GM12872 (cell line): ENCODE measurements at regions not wholly inside any gene's neighbourhood (a gene's known extent, or its start where the extent isn't known, plus 50 kb on each side); places are given as distances from the start of the nearest gene placed in this dataset.

Source experiments
- TF ChIP-seq, protein P1 (sequence below): IDR thresholded peaks from 3 replicates; pipeline ENCODE4 v1.5.1; 2011; ENCODE audit warnings: low read depth, mild to moderate bottlenecking, low read length, moderate library complexity; ENCODE audit not compliant: insufficient read depth

DNA sequence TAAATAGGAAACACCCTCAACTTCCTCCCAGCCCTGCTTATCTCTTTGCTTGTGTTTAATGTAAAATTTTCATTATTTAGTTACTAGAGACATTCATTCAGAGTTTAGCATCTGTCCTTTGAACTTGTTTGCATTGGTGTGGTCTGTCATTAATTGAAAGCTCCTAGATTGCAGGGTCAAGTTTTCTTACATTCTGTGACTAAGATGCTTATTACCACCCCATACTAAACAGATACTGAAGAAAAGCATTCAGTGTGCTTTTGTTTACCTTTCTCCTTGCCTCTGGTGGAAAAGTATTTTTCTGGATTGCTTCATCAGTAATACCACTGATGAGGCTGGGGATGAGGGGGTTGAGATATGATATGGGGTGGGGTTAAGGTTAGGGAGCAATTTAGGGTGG is 199.0 kb downstream of the SAMD5 start:
- TF ChIP-seq, protein P1, sequence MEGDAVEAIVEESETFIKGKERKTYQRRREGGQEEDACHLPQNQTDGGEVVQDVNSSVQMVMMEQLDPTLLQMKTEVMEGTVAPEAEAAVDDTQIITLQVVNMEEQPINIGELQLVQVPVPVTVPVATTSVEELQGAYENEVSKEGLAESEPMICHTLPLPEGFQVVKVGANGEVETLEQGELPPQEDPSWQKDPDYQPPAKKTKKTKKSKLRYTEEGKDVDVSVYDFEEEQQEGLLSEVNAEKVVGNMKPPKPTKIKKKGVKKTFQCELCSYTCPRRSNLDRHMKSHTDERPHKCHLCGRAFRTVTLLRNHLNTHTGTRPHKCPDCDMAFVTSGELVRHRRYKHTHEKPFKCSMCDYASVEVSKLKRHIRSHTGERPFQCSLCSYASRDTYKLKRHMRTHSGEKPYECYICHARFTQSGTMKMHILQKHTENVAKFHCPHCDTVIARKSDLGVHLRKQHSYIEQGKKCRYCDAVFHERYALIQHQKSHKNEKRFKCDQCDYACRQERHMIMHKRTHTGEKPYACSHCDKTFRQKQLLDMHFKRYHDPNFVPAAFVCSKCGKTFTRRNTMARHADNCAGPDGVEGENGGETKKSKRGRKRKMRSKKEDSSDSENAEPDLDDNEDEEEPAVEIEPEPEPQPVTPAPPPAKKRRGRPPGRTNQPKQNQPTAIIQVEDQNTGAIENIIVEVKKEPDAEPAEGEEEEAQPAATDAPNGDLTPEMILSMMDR = no peak

DNA sequence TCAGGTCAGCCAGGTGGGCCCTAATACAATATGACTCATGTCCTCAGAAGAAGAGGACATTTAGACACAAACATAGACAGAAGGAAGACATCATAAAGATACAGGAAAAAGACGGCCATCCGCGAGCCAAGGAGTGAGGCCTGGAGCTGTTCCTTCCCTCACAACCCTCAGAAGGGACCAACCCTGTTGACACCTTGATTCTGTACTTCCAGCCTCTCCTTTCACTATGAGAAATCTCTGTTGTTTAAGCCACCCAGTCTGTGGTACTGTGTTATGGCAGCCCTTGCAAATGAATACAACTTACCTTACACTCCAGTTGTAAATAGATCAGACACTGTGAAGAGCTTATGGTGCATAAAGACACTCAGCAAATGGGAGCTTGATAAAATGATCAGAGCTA is 199.7 kb downstream of the SAMD5 start:
- TF ChIP-seq, protein P1 = no peak

DNA sequence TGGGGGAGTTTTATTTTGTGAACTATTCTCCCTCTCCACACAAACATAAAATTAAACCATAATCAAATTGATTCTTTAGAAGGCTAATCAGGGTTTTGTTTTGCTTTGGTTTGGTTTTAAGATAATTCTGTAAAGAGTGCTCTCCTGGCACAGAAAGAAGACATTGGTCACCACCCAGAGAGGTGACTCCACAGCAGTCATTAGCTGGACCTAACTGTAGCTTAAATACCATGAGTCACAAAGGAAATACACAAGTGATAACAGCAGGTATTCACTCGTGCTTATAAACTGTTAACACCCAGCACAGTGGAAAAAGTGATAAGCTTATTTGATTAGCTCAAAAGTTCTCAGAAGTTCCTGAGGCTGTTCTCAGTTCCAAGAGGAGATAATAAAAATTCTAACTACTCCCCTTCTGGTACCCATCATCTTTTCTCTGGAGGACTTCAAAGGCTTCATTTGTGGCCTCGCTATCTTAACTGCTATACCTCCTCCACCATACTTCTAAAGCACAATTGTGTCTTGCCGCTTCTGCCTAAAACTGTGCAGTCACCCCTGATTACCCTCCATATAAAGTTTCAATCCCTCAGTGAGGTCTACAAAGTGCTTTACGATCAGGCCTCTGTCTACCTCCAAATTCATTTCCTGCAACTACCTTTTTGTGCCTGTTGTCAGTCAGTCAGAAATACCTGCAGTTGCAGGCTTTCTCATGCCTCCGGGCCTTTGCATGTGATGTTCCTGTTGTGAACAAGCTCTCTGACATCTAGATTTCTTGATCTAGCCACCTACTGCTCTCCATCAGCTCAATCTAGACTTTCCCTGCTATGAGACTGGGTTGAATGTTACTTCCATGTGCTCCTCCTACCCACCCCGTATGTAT is 201.1 kb downstream of the SAMD5 start:
- TF ChIP-seq, protein P1 = no peak

DNA sequence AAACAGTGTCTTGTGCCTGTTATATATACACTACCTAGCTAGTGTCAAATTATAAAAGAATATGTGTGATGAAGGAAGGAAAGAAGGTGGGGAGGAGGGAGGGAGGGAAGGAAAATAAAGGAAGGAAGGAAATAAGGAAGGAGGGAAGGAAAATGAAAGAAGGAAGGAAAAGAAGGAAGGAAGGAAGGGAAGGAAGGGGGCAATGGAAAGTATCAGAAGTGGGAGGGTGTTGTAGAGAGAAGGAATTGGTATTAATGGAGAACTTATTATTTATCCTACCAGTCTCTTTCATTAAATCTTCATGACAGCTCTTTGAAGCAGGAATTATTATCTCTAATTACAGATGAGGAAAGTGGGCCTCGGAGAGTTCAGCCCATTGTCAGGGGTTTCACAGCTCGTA is 202.4 kb downstream of the SAMD5 start:
- TF ChIP-seq, protein P1 = no peak

DNA sequence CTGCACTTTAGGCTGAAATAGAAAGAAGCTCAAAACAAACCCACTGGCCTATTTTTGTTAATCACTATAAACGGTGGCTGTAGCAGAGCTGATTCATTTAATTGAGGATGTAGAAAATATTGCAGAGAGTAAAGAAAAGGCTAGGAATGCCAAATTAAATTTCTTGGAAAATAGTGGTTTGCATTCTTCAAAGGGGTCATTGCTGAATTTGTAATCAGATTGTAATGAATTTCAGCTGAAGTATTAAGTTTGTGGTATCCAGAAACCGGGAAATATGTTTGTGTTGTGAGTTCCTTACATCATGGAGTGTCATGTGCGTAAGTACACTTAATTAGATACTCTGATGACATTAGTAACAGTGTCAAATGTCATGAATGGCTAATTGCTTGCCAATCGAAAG is 203.0 kb downstream of the SAMD5 start:
- TF ChIP-seq, protein P1 = no peak

DNA sequence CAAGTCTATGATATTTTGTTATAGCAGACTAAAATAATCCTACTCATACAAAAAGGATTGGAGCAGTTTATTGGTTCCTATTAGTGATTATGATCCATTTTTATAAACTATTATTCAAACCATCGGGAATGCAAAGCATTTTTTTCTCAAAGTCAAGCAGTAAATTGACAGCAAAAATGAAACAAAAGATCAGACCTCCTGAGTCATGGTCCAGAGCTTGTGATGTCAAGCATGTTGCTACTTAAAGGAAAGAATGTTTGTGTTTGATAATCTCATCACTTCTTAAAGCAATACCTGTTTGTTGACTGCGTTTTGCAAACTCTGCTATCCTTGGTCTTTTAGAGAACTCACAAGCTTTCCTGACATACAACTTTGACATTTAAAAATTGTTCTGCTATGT is 204.4 kb downstream of the SAMD5 start:
- TF ChIP-seq, protein P1 = no peak

DNA sequence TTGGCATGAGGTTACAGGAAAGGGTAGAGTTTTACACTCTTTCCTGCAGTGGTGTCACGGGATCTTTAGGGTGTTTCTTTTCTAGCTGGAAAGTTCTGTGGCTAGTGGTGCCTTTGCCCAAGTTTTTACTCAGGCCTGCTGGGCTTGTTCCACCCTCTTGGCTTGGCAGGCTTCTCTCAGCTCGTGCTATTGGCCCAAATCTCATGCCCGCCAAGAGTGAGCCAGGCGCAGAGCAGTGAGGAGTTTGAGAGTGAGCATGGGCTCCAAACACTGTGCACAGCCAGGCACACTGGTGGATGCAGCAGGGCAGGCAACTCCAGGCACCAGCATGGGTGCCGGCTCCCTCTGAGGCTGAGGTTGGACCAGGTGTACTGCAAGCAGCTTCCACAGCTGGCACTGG is 206.5 kb downstream of the SAMD5 start:
- TF ChIP-seq, protein P1 = no peak
